Bronchial epithelial cell (primary cell): ENCODE measurements at regions not wholly inside any gene's neighbourhood (a gene's known extent, or its start where the extent isn't known, plus 50 kb on each side); places are given as distances from the start of the nearest gene placed in this dataset.

ENCODE experiments used
- DNase-seq: peaks from one replicate; pipeline ENCODE4 v3.0.0-alpha.2; 2010; ENCODE audit warnings: low read depth
- FAIRE-seq: peaks from 2 replicates; lab custom pipeline; 2011; peaks lifted over from hg19 to GRCh38; lab: Jason Lieb, UNC
- H3K27me3 ChIP-seq: 2 replicates; pipeline ENCODE4 v1.5.1; 2011; ENCODE audit warnings: low read length; ENCODE audit not compliant: control insufficient read depth, insufficient read depth
- H3K36me3 ChIP-seq: 2 replicates; pipeline ENCODE4 v1.5.1; 2011; ENCODE audit warnings: low read length; ENCODE audit not compliant: control insufficient read depth, insufficient read depth
- H3K4me3 ChIP-seq: 2 replicates; pipeline ENCODE4 v1.5.1; 2011; ENCODE audit warnings: mild to moderate bottlenecking, low read depth, low read length, control low read depth
- TF ChIP-seq, protein P1 (sequence below): IDR thresholded peaks from 2 replicates; pipeline ENCODE4 v1.5.1; 2011; ENCODE audit warnings: mild to moderate bottlenecking, moderate library complexity, low read length, control low read depth, inconsistent platforms; ENCODE audit not compliant: insufficient read depth, severe bottlenecking

DNA sequence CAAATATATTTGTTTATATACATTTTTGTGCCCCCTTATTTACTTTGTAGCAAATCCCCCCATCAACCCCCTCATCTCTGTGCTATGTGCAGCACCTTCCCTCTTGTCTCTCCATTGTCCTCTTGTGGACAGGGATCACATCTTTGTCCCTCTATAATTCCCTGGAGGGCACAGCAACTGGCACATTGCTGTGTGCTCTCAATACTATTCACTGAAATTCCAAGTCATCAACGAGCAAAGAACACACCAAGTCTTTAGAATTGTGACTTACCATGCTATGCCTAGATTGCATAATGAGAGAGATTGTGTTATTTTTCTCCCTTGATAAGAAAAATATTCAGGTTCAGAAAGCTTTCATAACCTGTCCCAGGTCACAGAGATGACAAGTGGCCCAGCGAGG is 54.6 kb upstream of the ACAN start:
- no peaks in the 10 kb centered on the region for H3K36me3 ChIP-seq
- FAIRE-seq (no peak), DNase-seq (no peak)
- no peak overlapping the region for H3K4me3 ChIP-seq
- H3K27me3 ChIP-seq: peaks cover 2% of the 10 kb centered on the region
- TF ChIP-seq, protein P1, sequence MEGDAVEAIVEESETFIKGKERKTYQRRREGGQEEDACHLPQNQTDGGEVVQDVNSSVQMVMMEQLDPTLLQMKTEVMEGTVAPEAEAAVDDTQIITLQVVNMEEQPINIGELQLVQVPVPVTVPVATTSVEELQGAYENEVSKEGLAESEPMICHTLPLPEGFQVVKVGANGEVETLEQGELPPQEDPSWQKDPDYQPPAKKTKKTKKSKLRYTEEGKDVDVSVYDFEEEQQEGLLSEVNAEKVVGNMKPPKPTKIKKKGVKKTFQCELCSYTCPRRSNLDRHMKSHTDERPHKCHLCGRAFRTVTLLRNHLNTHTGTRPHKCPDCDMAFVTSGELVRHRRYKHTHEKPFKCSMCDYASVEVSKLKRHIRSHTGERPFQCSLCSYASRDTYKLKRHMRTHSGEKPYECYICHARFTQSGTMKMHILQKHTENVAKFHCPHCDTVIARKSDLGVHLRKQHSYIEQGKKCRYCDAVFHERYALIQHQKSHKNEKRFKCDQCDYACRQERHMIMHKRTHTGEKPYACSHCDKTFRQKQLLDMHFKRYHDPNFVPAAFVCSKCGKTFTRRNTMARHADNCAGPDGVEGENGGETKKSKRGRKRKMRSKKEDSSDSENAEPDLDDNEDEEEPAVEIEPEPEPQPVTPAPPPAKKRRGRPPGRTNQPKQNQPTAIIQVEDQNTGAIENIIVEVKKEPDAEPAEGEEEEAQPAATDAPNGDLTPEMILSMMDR: no peak

DNA sequence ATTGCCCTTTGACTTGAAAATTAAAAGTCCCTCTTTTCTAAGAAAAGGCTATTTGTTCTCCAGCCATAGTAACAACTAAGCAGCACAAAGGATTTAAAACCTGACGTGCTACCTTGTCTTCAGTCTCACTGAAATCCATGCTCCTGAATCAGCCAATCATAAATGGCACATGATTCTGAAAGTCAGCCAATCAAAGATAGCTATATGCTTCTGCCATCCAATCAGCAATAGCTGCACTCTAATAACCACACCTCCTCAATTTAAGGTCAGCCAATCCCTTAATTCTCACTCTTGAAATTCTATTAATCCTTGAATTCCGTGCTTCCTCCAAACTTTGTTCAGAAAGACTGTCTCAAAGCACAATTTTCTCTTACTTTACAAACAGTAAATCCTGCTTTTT is 53.5 kb upstream of the ACAN start:
- DNase-seq (no peak), FAIRE-seq (no peak)
- TF ChIP-seq, protein P1: no peak
- Histone ChIP-seq H3K27me3 (no peaks in the 10 kb centered on the region), H3K36me3 (no peaks in the 10 kb centered on the region), H3K4me3 (no peak overlapping the region)

DNA sequence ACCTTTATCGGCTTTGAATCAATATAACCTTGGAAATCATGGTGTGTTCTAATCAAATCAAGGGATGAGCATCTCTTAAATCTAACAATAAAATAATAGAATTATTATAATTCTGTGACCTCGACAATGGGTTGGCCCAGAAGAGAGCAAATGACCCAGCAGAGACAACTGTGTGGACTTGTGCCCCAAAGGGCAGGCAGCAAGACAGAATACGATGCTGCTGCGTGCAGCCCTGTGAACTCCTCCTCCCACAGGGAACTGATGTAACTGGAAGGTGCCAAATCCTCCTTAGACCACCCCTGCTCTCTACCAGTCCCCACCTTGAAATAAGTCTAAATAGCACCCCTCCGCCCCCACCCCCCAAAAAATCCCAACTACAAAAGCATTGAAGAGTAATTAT is 50.7 kb upstream of the ACAN start:
- Histone ChIP-seq H3K27me3 (no peaks in the 10 kb centered on the region), H3K4me3 (no peak overlapping the region), H3K36me3 (no peaks in the 10 kb centered on the region)
- TF ChIP-seq, protein P1: no peak
- DNase-seq: no peak
- no peak for FAIRE-seq

DNA sequence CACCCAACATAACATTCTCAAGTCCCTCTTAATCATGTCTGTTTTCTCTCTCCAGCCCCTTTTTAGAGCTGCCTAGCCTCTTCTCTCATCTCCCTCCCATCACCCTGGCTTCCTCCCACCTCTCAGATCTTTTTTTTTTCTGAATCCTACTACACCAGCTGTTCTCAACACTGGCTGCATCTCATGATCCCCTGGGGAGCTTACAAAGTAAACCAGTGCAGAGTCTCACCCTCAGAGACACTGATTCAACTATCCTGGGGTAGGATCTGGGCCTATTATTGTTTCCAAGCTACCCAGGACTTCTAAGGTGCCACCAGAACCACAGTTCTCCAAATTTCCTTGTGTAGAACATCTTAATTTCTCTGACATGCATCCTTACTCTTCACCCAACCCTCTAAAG is 50.3 kb upstream of the ACAN start:
- FAIRE-seq: no peak
- no peaks in the 10 kb centered on the region for H3K27me3 ChIP-seq

More for the DNA sequence above, 50.3 kb upstream of the ACAN start:
- no peak overlapping the region for H3K4me3 ChIP-seq
- H3K36me3 ChIP-seq: no peaks in the 10 kb centered on the region
- TF ChIP-seq, protein P1: no peak
- DNase-seq: no peak
